SHP77 (cell line): ENCODE measurements at regions not wholly inside any gene's neighbourhood (a gene's known extent, or its start where the extent isn't known, plus 50 kb on each side); places are given as distances from the start of the nearest gene placed in this dataset.
"Not testable (repeated sequence)": the region's sequence is repeated elsewhere in the genome, so short reads cannot be mapped to it uniquely, and the experiment has no call there.

Experiments
- DNase-seq, 2 experiments: peaks; one replicate each; lab custom pipeline; 2025; lab: John Stamatoyannopoulos, UW

DNA sequence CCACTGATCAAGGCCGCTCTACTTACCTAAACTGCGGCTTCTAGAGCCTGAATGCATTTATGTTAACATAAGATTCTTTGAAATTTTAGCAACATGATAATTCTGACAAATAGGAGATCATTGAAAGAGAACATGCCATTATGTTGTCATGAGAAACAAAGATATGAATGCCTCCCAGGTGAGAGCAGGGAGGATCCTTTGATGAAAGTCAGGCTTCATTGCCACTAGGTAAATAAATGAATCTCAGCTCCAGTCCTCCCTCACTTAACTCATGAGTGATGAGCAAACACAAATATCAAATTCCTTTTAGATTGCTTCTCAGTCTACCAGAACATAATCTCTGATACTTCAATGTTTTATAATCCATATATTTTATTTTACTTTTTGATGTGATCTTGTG is 463.2 kb upstream of the CDH7 start:
- DNase-seq: peak; percentile 22 to 30

DNA sequence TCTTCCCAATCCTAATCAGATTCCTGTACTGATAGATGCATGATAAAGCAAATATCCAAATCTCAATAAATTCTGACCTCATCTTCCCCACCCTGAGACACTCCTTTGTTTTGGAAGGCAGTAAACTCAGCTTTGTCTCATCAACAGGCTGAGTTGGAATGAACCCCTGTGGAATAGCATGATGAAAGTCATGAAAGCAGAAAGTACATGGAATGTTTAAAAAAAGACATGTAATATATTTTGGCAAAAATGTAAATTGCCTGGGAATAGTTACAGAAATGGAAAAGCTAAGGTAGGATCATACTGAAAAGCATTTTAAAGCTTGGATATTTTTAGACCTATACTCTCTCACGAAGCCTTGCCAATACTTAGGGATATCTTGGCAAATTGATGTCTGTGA is 468.7 kb upstream of the CDH7 start:
- DNase-seq: no peak

DNA sequence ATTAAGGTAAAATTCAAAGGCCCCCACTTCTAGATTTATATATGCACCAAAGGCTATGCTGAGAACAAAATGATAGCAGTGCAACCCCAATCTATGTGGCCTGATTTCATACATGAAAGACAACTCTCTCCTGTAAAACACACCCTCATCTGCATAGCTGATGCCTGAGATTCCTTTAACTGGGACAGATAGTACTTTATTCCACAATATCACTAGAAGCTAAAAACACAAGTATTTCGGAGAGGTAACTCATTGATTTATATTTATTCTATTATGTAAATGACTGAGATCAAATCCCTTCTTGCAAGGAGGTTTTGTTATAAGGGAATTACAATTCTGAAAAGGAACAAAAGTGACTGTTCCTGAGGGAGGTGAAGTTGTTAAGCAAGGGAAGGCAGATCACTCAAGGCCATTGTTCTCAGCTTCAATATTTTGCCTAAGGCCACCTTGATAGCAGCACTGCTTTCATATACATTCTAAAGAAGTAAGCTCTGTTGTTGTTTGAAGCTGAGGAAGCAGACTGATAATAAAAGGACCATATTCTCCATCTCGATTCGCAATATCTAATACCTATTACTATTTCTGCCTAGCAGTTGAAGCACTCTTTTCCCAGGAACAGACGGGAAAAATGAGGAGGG is 471.0 kb upstream of the CDH7 start:
- DNase-seq: no peak

DNA sequence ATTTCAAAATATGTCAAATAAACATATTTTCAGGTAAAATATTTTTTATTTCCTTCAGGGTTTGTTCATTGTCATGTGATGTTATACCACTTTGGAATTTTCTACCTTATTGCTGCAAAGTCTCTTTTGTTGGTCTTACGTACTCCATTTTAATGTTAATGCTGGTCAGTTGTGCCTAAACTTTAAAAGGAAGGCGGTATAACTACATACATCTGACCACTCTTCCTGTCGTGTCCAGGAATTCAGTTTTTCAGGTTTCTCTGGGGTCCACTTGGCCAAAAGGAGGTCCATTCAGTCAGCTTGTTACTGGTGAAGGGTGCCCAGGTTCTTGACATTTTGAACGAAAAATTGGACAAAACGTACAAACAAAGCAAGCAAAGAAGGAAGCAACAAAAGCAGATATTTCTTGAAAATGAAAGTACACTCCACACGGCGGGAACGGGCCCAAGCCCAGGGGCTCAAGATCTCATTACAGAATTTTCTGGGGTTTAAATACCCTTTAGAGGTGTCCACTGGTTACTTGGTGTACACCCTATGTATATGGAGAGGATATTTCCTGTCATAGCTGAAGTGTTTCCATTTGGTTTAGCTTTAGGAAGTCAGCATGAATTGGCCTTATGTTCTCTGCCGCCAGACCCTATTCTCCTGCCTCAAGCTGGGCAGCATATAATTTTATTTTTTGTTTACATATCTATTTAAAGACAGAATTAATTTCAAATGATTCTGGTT is 471.7 kb upstream of the CDH7 start:
- no peak for DNase-seq

DNA sequence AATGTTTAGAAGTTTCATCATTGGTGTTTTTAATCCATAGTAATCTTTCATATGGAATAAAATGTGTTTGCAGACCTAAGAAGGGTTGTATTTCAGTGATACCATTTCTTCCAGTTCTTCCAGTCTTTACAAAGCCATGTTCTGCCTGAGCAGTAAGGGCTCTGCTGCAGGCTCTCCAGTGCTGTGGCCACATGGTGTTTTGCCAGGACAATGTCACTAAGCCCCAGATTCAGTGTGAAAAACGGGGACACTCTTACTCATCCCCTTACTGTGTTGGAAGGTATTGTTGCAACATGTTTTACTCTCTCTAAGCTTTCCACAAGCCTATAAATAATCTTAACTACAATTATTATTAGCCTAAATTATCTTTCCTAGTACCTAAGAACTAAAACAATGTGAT is 481.4 kb upstream of the CDH7 start:
- DNase-seq: no peak

DNA sequence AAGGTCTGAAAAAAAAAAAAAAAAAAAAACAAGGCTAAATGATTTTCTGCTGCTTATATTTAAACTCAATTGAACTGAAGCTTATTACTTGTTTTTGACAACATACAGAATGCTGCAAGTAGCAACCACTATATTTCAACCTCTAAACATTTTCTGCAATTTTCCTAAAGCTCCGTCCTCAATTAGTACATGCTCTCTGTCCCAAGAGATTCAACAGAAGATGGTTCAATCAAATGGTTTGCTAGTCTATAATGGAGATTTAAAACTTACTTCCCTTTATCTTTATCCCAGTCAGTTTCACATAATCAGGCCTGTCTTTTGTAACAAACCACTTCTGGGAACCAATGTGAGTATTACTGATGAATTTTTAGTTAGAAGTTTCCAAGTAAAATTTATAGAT is 485.1 kb upstream of the CDH7 start:
- no peak for DNase-seq

DNA sequence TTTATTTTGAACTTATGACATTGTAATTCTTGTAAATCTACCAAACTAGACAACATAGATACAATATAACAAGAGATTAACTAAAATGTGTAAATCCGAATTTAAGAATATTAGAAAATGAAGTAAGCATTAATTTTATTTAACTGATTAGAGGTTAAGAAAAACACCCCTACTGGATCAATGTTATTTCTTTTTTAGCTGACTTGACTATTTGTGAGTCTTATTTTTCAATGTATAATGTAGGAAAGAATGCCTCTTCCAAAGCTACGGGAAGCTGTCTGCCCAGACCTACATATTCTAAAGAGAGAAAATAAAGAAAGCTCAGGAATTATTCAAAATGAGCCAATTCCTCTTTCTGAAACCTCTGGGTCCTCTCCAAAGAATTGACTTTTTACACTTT is 490.8 kb upstream of the CDH7 start:
- DNase-seq: no peak

DNA sequence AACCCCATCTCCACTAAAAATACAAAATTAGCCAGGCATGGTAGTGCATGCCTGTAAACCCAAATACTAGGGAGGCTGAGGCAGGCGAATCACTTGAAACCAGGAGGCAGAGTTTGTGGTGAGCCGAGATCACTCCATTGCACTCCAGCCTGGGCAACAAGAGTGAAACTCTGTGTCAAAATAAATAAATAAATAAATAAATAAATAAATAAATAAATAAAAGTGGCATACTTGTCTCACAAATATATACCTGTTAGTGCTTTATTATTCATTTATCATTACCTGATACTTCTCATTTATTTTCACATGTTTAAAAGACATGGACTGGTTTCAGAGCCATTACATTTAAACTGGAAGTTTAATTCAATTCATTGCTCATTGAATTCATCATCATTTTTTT is 491.4 kb upstream of the CDH7 start:
- no peak for DNase-seq

DNA sequence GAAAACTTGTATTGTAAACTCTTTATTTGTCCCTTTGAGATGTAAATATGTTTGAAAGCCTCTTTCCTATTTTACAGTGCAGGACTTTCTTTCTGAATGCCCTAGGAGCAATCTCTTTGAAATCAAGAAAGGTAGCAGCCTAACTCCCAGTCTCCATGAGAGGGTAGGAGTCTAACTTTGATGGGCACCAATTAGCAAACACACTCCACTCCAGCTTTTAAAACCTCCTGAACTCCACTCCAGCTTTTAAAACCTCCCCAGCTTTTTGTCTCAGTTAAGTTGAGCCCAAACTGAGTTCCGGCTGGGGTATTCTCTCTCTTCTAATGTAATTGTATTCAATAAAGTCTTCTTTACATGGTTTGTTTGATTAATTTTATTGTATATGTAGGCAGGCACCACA is 493.7 kb upstream of the CDH7 start:
- no peak for DNase-seq

DNA sequence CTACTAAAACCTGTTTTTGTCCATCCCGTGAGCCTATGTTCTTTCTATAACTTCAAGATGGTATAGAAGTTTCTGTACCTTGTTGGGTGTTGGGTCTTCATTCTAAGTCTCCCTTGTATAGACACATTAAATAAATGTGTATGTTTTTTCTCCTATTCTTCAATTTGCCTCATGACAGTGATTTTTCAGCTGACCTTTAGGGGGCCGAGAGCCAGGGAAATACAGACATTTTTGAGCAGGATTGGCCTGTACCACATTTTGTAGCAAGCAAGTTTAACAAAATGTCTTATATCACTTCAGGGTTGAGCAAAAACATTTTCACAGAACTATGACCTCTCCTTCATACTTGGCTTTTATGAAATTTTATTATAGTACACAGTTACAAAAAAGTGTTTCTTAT is 495.4 kb upstream of the CDH7 start:
- DNase-seq: no peak

DNA sequence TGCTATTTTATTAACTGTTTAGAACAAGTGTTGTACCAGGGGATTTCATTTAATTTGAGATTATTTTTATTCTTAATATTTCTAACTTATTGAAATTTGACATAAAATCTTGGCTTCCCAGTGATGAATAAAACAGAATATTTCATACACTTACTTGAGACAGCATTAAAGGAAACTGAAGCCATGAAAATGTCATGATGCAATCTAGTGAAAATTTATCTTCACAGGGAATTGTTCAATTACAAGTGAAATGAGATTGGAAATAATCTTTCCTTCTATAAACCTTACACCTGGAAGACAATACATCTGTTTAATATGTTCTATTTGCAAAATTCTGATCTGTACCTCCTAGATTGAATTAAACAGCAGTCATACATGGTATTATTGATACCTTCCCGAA is 511.0 kb upstream of the CDH7 start:
- no peak for DNase-seq

DNA sequence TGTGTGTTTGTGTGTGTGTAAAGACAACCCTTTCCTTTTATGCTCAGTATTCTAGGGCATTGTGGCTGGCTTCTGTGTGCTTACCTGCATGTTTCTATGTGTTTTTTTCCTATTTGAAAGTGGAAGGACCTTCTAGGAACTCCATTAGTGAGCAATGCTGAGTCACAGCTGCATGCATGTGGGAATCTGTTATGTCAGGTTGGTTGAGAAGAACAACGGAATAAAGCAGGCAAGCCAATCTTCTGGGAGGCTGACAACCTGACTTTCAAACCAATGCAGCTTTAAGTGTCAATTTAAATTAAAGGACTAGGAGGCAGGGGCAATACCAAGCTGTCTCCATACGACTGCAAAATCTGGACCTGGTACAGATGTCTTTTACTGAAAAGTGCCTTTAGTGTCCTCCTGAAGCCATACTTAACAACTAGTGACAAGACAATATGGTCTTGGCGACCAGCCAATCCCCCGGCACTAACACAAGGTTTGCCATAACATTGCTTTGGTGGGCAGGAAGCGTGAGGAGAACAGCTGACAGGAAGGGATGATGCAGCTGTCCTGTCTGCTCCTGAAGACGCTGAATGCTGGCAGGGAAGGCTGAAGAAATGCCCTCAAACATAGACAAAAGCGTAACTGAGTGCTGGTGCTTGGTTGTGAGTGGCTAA is 514.7 kb upstream of the CDH7 start:
- DNase-seq: peak; percentile 90 to 92

DNA sequence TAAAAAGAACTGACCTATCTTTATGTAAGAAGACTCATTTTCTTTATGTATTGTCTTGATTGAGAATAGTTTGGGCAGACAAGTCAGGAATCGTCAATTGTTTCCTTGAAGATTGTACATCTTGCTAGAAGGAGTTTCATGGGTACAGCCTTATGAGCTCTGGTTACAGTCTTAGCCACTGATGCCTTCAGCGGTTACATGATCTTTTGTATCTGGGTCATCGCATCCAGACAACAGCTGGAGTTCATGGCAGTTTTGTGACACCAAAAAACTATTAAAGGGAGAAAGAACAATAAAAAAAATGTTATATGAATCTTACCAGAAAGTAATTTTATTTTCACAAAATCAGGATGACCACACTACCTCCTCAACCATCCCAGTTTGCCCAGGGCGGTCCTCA is 520.5 kb upstream of the CDH7 start:
- DNase-seq: no peak

DNA sequence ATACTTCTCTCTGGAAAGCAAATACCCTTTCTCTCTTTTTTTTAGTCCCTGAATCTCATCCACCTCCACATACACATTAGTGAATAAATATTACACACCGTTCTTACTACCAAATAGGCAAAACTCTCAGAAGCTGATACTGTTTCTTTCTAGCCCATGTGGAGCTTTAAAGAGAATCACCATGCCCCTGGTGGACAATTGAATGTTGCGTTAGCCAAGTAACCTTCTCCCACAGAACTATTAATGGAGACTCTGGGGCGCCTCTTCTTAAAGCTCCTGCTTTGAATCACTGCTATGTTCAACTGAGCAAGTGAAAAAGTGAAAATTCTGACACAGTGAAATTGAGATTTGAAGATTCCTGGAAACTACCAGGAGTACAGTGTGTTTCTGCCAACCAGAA is 522.8 kb upstream of the CDH7 start:
- peak in 1 of 2 experiments; percentile 25 for DNase-seq

DNA sequence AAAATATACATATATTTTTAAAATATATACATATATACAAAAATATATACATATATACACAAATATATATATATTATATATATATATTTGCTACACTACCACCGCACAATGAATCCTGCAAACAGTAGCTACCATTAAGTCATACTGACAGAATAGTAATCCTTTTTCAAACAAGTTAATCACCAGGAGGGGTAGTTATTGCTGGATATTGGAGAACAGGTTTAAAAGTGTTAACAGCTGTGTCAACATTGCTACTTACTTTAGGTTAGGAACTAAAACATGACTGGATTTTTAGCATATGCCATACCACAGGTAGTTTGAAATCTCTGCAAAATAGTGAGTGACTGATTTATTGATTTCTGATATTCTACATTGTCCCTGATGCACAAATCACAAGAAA is 529.1 kb upstream of the CDH7 start:
- peak; percentile 76 to 83 for DNase-seq

DNA sequence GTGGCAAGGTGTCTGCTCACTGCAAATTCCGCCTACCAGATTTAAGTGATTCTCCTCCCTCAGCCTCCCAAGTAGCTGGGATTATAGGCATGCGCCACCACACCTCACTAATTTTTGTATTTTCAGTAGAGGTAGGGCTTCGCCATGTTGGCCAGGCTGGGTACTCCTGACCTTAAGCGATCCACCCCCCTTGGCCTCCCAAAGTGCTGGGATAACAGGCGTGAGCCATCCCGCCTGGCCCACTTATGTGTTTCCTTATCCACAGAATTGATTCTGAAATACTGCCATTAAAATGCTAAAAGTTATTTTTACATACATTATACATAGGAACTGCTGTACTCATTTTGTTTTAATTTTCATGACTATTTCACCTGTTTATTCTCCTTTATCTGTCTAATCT is 529.7 kb upstream of the CDH7 start:
- no peak for DNase-seq

DNA sequence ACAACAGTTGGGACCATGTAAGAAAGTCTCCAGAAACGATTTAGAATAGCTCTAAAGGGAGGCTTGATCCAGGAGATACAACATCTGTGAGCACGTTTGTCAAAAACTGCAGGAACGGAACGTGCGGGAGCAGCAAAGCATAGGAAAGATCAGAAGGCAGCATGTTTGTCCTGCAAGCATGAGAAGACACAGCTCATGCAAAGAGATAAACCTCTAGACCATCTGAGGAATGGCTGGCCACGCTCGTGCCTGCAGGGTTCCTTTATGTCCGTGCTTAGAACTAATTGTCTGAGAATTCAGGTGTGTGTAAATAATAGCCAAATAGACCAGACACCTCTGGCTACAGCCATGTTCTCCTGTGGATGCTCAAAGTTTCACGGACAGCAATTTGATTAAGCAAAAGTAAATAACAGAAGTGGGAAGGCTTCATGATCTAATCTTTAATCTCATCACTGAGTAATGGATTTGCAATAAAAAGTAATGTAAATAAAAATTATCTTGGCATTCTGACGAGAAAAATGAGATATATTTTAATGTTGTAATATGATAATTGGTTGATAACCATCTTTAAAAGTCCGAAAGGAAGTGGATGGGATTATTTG is 534.8 kb upstream of the CDH7 start:
- peak in 1 of 2 experiments; percentile 25 for DNase-seq

DNA sequence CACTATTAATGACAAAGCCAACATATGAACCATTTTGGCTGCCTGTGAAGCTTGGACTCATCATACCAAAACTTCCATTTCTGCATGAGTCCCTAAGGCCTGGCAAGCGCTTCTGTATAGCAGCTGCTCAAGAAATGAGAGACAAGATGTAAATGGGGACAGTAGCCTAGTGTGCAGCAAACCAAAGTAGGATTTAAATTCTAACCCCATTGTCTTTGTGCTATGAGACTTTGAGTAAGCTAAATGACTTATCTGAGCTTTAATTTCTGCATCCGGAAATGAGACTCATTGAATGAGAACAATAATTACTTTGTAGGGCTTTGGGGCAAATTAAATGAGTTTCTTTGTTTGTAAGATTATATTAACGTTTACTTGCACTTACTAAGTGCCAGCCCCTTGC is 536.4 kb upstream of the CDH7 start:
- DNase-seq: no peak

DNA sequence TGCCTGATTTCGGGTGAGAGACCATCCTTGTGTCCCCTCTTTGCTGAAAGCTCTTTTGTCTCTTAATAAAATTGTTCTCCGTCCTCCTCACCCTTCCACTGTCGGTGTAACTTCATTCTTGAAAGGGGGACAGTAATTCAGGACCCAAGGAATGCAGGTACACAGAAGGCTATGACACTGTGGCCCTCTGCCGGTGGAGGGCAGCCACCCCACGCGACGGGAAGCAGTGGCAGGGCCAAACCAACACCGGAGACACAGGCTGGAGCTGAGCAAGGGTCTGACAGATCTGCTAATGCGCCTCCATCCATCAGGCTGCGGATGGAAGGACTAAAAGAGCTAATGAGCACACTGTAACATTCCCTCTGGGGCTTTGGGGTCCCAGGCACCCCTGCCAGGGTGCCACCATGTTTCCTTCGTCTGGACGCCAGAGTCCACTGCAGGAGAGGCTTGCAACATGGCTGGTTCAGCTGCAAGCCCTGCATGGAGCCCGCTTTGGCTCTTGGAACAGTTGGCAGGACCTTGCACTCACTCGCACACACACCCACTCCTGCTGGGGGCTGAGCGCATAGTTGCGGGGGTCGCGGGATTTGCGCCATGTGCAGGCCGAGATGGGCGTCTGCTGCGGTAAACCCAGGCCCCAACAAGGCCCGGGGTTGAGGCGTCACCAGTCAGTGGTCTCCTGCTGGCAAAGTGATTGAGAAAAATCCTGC is 544.1 kb upstream of the CDH7 start:
- no peak for DNase-seq

DNA sequence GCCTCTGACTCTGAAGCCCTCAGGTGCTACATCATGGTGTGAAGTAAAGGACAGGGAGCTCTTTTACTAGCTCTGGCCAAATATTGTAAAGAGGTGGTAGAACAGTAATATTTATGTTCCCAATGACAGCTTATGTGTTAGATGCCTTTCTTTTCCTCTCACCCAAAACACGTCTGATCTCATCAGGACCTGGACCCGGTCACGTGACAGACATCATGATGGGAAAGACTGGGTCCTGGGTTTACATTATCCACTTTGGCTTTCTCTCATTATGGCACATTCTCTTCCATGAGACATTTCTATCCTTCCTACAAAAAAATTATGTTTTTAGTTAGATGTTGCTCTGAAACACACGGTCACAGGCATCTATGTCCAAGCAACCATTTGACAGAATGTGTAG is 548.7 kb upstream of the CDH7 start:
- no peak for DNase-seq

DNA sequence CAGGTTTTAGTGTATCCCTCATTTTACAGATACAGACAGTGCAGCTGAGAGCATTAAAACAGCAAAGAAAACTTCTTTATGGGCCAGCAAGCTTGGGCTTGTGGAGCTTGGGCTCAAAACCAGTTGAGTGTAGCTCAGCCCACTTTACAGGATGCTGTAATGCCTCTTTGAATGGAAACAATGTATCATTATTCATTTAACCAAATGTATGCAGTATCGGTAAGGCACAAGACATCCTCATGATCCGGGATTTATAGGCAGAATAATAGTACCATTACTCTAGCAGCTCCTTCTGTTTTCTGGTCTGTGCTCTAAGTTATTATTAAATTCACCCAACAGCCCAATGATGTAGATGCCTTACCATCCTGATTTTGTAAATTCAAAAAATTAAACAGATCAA is 575.1 kb upstream of the CDH7 start:
- no peak for DNase-seq

DNA sequence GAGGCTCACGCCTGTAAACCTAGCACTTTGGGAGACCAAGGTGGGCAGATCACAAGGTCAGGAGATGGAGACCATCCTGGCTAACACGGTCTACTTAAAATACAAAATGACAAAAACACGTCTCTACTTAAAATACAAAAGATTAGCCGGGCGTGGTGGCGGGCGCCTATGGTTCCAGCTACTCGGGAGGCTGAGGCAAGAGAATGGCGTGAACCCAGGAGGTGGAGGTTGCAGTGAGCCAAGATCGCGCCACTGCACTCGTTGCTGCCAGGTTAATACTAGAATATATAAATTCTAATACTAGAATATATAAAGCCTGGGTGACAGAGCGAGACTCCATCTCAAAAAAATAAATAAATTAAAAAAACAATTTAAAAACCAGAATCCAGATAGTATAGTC is 588.7 kb upstream of the CDH7 start:
- not testable (repeated sequence) for DNase-seq
